Stimulated activated CD4-positive, alpha-beta T cell treated with anti-CD3 and anti-CD28 coated beads, Interleukin-4, amount 100 ng/mL, for 24 hours (primary cell): ENCODE measurements at regions not wholly inside any gene's neighbourhood (a gene's known extent, or its start where the extent isn't known, plus 50 kb on each side); places are given as distances from the start of the nearest gene placed in this dataset.

Experiments
- DNase-seq: peaks from one replicate; pipeline ENCODE4 v3.0.0-alpha.2; 2020

- no peak for DNase-seq
Observed at GRCh38 chr19:32231691-32232090, 113.7 kb upstream of the ZNF507 start.

DNA sequence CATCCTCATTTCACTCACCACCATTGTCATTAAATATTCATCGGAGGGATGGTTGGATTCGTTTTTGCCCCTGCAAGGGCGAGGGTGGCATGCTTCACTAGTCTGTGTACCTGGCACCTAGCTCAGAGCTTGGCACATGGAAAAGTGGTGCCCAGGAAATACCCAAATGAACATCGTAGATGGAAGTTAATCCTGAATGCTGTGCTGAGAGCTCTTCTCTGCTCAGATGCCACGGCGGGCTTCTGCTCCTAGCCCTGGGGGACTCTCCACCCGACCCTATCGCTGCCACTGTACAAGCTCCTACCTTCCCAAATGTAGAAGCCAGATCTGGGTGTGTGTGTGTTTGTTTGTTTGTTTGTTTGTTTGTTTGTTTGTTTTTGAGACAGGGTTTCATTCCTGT is 113.0 kb upstream of the ZNF507 start:
- no peak for DNase-seq

GRCh38 chr19:32233091-32233490 is 112.3 kb upstream of the ZNF507 start:
- DNase-seq: no peak

- DNase-seq: no peak
Observed at GRCh38 chr19:32233885-32234284, 111.5 kb upstream of the ZNF507 start.

- no peak for DNase-seq
Observed at GRCh38 chr19:32234663-32235217, 110.7 kb upstream of the ZNF507 start.

GRCh38 chr19:32238076-32238475 is 107.3 kb upstream of the ZNF507 start:
- no peak for DNase-seq

DNA sequence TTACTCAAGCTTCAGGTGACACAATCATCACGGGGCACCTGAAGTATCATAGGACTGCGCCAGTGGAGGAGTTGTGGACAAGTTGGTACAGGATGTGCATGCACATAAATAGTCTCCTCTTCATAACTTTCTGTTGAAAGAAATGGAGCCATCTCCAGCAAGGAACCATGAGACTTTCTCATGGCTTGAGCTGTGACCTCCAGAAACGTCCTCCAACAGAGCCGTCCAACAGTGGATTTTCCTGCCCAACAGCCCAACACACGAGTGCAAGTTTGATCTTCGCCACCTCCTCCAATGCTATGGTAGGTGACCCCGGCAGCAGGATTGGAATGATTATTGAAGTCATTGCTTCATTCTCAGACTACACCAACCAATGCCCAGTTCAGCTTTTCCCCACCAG is 105.1 kb upstream of the ZNF507 start:
- DNase-seq: no peak

DNA sequence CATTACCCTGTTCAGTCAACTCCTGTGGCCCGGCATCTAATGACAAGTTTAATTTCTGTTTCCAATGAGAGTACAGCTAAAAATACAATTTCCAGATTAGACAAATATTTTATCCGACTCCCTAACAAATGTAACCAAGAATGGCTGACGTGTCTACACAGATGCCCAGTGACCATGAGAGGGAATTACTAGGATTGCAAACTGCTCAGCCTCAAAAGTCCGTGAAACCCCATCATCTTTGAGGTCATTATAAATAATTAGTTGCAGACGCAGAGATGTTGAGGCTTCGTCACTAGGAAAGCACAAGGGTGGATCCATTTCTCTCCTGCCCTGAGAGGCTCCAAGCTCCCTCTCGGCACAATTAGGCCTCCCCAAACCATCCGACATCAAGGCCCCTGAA is 104.1 kb upstream of the ZNF507 start:
- DNase-seq: no peak

DNA sequence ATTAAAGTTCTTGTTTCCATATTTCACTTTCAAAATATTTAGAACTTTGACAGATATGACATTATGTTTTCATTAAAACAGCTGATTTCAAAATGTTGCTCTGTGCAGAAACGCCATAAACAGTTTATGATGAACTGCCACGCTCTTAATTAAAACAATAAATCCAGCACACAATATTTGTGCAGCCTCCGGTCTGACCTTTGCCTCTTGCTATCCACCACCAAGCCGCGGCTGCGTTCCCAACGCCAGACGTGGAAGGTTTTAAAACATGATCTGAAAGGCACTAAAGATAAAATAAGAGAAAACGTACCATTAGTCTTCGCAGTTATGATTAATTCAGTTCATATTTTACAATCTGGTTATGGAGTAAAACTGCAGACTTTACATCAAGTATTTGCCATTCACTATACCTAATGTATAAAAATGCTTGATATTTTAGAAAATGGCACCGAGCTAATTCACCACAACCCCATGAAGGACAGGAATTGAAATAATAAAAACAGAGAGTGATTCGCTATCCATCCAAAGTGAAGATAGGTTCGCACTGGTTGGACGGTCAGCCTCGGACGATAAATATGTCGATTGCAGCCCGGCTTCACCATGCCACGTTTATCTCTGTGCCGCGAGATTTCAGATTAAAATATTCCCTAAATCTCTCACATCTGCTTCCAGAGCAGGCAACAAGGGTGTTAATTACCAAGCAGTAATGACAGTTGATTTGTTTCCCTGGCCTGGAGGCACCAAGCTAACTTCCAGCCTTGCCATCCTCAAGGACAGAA is 103.3 kb upstream of the ZNF507 start:
- DNase-seq: no peak

GRCh38 chr19:32246006-32246405 is 99.4 kb upstream of the ZNF507 start:
- no peak for DNase-seq

DNA sequence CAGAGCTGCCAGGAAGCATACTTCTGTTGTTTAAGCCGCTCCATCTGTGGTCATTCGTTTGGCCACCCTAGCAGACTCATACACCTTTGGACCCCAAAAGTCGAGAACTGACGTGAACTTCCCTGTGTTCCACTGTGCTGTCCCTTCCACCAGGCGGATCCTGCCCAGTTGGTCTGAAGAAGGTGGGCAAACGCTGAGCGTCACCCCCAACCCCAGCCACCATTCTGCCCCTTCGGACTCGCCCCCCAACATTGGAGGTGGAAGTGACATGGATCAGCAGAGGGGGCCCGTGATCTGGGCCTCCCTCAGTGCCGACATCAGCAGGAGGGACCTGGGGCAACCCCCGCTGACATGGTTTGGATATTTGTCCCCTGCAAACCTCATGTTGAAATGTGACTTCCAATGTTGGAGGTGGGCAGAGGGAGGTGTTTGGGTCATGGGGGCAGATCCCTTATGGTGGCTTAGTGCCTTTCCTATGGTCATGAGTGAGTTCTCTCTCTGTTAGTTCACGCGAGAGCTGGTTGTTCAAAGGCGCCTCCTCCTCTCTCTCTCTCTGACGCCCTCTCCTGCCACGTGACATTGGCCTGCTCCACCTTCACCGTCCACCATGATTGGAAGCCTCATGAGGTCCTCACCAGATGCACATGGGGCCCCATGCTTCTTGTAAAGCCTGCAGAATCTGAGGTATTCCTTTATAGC is 93.6 kb upstream of the ZNF507 start:
- DNase-seq: no peak

DNA sequence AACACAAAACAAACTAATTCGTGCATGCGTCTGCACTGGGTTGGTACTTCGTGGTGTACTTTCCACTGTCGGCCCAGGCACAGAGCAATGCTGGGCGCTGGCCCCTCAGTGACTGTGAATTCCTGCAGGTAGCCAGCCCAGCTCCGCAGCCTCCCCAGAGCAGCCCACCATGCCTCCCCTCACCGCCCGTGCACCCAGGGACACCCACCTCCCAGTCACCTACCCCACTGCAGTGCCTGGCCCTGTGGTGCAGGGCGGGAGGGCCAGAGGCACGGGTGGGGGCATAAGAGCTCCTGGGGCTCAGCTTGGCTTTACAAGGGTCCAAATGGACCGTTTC is 93.1 kb upstream of the ZNF507 start:
- no peak for DNase-seq

DNA sequence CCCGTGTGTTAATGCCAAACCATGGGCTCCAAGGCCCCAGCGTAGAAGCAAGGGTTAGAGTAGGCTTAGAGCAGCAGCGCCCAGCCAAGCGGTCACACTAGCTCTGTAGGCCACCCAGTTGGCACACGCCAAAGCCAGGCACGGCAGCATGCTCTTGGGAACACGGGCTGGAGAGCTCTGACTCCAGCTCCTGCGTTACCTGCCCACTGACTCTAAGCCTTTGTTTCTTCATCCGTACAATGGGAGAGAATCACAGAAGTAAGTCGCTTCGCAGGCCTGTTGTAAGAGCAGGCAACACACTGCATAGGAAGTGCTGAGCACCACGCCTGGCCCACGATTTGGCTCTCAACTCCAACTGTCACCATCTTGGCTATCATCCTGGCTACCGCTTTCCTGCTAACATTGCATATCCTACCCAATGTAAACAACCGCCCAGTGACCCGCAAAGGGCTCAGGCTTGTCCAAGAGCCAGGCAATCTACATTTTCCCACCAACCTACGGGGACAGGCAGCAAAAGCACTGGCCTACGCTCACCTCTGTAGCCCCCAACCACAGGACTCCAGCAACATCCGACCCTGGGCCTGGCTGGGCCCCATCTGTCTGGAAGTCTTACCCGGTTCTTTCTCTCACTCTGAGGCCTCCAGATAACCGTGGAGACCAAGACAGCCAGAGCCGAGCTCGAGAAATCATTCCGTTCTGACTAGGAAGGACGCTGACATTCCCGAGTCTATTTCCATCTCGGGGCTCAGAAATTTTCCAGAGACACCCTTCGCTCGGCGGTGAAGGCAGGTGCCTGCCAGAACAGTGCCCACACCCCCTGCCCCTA is 91.5 kb upstream of the ZNF507 start:
- DNase-seq: no peak

- no peak for DNase-seq
Observed at GRCh38 chr19:32254509-32254890, 90.9 kb upstream of the ZNF507 start.

DNA sequence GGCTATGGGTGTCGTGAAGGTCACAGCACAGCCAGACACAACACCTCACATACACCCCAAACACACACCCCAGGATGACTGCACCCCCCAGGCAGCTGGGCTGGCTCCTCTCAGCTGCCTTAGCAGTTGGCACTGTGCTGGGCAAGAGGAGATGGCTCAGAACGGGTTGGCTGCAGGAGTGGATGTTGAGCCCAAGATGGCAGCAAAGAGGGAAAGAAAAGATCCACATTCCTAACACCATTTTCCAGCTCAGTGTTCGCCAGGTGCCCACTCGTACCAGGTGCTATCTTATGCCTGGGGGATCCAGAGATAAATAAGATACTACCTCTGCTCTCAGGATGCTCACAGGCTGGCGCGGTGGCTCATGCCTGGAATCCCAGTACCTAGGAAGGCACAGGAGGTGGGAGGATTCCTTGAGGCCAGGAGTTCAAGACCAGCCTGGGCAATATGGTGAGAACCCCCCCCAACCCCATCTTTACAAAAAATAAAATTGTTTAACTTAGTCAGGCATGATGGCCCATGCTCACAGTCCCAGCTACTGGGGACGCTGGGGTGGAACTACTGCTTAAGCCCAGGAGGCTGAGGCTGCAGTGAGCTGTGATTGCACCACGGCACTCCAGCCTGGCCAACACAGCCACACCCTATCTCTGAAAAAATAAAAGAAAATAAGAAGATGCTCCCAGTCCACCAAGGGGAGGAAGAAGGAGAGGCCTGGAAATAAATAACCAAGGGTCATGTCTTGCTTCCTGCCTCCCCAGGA is 89.7 kb upstream of the ZNF507 start:
- no peak for DNase-seq

DNA sequence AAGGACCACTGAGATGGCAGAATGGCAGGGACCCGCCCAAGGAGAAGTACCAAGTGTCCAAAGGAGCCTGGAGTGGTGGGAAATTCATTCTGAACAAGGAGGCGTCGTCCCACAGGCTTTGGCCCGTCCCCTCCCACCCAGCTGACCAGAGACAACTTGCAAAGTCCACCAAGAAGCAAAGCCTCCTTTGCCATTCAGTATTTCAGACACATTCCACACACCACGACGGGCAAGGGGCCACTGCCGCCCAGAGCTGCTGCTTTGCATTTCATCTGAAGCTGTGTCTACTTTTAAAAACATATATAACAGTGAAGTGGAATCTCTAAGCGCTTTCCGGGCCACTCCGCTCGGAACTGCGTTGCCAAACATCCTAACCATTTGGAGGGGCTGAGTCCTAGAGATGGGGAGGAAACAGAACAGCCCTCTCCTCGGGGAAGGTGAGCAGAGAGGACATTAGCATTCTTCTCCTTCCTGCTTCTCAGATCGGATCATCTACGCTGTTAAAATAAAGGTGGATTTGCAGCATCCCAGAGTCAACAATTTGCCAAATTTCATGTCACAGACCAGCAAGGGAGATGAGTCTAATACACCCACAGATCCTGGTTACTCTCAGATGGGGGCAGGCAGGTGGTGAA is 89.0 kb upstream of the ZNF507 start:
- DNase-seq: no peak

GRCh38 chr19:32257326-32258073 is 87.9 kb upstream of the ZNF507 start:
- no peak for DNase-seq

GRCh38 chr19:32258167-32258566 is 87.2 kb upstream of the ZNF507 start:
- no peak for DNase-seq

- DNase-seq: no peak
Observed at GRCh38 chr19:32264568-32264967, 80.8 kb upstream of the ZNF507 start.

DNA sequence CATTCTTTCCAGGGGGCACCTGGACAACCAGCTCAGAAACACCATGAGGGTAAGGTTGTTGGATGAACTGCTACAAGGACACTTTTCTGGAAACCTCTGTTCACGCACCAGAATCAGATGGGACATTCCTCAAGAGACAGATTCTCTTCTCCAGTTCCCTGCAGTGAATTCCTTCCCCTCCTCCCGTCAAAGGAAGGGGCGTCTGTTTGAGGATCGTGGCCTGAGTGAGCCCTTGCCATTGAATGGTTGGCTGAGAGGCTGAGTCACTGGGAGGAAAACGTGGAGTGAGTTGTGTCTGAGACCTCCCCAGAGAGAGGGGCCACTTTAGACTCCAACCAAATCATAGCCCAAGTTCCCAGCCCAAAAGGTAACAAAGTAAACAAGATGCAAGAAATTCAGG is 79.4 kb upstream of the ZNF507 start:
- DNase-seq: no peak

DNA sequence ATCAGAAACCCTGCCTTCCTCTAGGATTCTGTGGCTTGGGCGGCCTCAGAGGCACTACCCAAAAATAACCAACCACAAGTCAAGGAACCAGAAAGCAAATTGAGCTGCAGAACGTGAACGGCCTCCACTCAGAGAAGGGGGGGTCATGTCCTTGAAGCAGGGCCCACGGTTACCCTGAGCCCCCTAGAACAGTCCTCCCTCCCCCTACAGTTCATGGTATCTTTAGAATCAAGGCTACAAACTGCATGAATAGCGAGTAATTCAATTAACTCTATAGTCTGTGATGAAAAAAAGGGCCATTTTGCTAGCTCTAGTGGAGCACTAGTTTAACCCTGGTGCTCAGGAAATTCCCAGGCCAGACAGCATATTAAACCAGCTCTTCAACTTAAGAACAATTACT is 79.0 kb upstream of the ZNF507 start:
- no peak for DNase-seq

- DNase-seq: no peak
Observed at GRCh38 chr19:32268381-32268780, 77.0 kb upstream of the ZNF507 start.
